H54 (cell line): ENCODE measurements at regions not wholly inside any gene's neighbourhood (a gene's known extent, or its start where the extent isn't known, plus 50 kb on each side); places are given as distances from the start of the nearest gene placed in this dataset.
A peak's percentile ranks its signal among the peaks of the same experiment; 100 is the strongest.

Source experiments
- DNase-seq: peaks from one replicate; pipeline ENCODE4 v3.0.0; 2011; ENCODE audit warnings: low spot score, mixed read lengths; ENCODE audit not compliant: insufficient read length
- FAIRE-seq: peaks from 3 replicates; lab custom pipeline; 2011; peaks lifted over from hg19 to GRCh38; lab: Jason Lieb, UNC
- POLR2A ChIP-seq: IDR thresholded peaks from 2 replicates; pipeline ENCODE4 v1.6.1; 2011; ENCODE audit warnings: low read depth, mild to moderate bottlenecking, low read length

DNA sequence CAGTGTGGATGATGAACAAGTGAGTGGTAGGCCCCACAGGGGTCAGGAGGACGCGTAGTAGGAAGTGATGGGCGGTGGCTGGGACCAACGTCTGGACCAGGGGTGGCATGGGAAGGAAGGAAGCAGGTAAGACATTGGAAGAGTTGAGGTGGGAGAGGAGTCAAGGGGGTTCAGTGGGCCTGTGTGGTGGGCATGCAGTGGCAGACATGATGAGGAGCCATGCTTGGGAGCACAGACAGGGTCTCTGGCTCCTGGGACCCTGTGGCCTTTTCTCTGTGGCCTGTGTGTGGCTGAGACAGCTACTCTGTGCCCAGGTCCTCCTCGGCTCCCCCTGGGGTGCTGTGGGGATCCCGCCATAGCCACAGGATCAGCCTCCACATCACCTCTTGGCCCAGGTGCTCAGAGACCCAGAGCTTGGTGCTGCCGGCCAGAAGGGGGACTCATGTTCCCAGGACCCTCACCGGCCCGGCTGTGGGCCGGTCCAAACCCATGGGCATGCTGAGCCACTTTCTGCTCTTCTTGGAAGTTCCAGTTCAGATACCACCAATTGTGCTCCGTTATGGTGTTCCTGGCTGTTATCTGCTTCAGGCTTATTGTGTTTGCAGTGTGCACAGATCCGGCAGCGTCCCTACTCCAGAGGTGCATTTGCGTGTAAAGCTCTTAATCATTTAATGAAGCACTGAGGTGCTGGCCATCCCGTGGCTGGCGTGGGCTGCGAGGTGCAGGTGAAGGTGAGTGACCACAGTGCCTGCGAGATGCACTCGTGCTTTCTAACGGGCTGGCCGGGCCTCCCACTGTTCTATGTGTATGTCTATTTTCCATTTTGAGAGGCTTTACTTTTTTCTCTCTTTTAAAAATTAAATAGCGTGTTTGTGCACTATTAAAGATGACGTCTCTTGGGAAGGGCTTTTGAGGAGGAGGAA lies 147.9 kb downstream of the TEX29 start:
- DNase-seq: no peak
- no peak for FAIRE-seq

DNA sequence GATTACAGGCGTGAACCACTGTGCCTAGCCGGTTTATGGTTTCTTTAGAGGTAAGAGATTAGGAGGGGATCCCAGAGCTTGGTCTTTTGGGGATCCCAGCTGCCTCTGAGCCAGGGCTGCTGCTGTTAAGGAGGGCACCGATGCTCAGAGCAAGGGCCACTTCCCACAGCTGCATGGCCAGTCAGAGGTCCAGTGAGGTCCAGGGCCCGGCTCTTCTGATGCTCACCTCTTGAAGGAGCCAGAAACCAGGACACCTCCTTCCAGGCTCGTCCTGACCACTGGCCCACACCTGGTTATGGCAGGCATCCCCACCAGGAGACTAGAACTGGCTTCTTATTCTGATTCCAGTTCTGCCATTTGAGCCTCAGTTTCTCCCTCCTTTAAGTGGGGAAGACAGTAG lies 149.0 kb downstream of the TEX29 start:
- DNase-seq (no peak), FAIRE-seq (no peak)
- no peak for TF ChIP-seq POLR2A

More for the DNA sequence above, 147.9 kb downstream of the TEX29 start:
- TF ChIP-seq POLR2A: no peak

GRCh38 chr13:111469916-111470506 lies 149.6 kb downstream of the TEX29 start:
- no peak for TF ChIP-seq POLR2A
- DNase-seq (no peak), FAIRE-seq (no peak)

GRCh38 chr13:111470933-111471332 lies 150.5 kb downstream of the TEX29 start:
- no peak for TF ChIP-seq POLR2A
- FAIRE-seq: no peak
- no peak for DNase-seq

- no peak for TF ChIP-seq POLR2A
- DNase-seq: no peak
- FAIRE-seq: no peak
These were observed 151.6 kb downstream of the TEX29 start for GRCh38 chr13:111472083-111472482.

DNA sequence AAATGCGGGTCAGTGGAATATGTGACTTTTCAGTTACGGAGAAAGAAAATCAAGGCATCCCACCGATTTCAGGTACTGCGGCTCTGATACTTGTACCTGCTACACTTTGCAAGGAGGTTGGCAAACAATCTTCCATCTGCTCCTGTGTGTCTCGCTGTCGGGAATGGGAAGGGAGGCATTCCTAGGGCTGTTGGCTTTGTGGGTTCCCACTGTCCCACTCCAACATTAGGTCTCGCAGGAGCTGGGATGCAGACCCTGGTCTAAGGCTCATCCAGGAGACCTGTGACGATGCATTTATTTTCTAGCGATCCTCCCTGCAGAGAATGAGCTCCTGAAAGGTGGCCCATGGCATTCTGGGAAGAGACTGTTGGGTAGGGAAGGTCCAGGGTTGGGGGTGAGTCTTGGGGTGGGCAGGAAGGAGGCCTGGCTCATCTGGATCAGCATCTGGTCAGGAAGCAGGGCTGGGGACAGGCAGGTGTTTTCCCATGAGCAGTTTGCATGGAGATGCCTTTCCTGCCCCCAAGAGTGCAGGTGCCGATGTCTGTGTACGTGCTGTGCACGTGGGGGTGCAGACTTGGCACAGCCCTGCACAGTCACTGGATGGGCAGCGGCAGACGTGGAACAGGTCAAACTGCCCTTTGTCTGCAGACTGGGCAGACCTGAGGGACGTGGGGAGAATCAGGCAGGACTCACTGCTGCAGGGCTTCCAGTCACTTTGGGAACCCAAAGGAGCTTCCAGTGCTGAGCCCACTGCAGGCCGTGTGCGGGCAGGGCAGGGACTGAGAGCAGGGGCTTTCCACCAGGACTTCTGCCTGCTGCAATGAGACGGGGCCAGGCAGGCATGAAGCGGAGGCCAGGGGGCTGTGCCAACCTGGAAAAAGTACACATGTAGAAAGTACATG lies 152.4 kb downstream of the TEX29 start:
- FAIRE-seq: no peak
- TF ChIP-seq POLR2A: no peak
- DNase-seq: no peak

- DNase-seq (peak; percentile 84), FAIRE-seq (peak; percentile 80)
- TF ChIP-seq POLR2A: no peak
These were observed 153.9 kb downstream of the TEX29 start for GRCh38 chr13:111474136-111475002.

DNA sequence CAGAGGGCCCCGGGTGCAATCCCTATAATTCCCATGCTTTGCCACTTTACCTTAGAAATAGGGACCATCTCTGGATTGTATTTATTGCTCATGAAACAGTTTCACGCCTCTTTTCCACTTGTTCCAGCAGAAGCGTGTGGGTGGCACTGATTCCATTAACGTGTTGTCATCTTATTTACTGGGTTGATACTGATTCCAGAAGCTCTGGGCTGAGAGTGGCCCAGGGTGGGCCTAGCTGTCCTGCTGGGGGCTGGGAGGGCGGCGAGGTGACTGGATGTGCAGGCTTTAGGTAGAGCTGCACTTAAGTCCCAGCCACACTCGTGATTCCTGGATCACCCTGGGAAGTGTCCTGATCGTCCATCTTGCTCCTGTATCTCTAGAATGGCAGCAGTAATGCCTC lies 155.0 kb downstream of the TEX29 start:
- no peak for TF ChIP-seq POLR2A
- FAIRE-seq (no peak), DNase-seq (no peak)

- DNase-seq (no peak), FAIRE-seq (no peak)
- no peak for TF ChIP-seq POLR2A
These were observed 155.8 kb downstream of the TEX29 start for GRCh38 chr13:111476197-111476596.

DNA sequence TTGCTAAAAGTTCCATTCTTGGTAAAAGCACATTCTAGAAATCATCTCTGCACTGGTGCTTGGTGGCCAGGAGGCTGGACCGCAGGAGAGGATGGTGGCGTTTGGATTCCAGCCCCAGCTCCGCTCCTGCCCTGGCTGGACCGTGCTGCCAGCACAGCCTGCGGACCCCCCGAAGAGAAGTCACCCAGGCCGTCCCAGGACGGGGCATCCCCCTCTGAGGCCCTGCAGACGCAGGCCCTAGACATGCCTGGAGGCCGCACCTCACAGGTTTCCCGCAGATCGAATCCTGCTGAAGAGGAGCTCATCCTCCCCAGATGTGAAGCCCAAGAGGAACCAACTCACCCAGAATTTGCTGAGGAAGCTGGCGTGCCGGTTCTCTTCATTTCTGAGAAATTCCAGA lies 159.0 kb downstream of the TEX29 start:
- TF ChIP-seq POLR2A: no peak
- DNase-seq (no peak), FAIRE-seq (no peak)

GRCh38 chr13:111480503-111480902 lies 160.1 kb downstream of the TEX29 start:
- no peak for TF ChIP-seq POLR2A
- no peak for DNase-seq
- no peak for FAIRE-seq

- FAIRE-seq: no peak
- no peak for DNase-seq
- no peak for TF ChIP-seq POLR2A
These were observed 160.5 kb downstream of the TEX29 start for GRCh38 chr13:111480976-111481375.

DNA sequence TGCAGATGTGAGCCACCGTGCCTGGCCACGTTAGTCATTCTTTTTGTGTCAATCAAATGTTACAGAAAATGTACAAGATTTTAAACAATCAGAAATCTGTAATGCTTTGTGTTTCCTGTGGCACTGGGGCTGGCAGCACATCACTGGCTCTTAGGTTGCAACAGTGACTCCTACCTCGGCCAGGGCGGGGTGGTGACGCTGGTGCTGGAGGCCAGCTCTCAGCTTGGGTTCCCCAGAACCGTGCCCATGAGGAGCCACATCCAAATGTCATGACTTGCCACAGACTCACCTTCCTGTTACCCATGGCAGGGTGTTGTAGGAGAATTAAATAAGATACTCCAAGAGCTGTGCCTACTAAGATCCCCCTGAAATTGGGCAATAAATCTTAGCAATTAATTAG lies 161.7 kb downstream of the TEX29 start:
- no peak for FAIRE-seq
- no peak for TF ChIP-seq POLR2A

More for the DNA sequence above, 161.7 kb downstream of the TEX29 start:
- no peak for DNase-seq
